GM21526 (cell line): ENCODE measurements at regions not wholly inside any gene's neighbourhood (a gene's known extent, or its start where the extent isn't known, plus 50 kb on each side); places are given as distances from the start of the nearest gene placed in this dataset.
"Not testable (repeated sequence)": the region's sequence is repeated elsewhere in the genome, so short reads cannot be mapped to it uniquely, and the experiment has no call there.

Experiments used
- ATAC-seq: cut with Tn5 transposase; IDR thresholded peaks from one replicate; pipeline ENCODE4 v1.9.1; 2021; ENCODE audit warnings: moderate library complexity; ENCODE audit not compliant: unreplicated experiment, low FRiP score

DNA sequence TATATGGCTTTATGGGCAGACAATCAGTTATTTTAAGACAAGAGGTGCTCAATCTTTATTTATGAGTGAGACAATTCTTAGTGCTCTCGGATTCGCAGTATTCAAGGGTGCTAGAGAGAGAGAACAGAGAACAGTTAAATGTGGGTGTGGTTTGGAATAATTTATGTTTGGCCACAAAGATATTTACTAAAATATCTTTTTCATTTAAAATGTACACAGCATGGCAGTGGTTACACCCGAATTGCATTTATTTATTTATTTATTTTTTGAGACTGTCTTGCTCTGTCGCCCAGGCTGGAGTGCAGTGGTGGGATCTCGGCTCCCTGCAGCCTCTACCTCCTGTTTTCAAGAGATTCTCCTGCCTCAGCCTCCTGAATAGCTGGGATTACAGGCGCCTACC, 109.2 kb downstream of the CDCA7 start:
- ATAC-seq, result no peak

- no peak for ATAC-seq
Observed at GRCh38 chr2:173467751-173468150, 113.1 kb downstream of the CDCA7 start.

GRCh38 chr2:173468266-173468793, 113.7 kb downstream of the CDCA7 start:
- ATAC-seq, result no peak

GRCh38 chr2:173472112-173472511, 117.4 kb downstream of the CDCA7 start:
- ATAC-seq, result no peak

- no peak for ATAC-seq
Observed at GRCh38 chr2:173483137-173483536, 128.5 kb downstream of the CDCA7 start.

DNA sequence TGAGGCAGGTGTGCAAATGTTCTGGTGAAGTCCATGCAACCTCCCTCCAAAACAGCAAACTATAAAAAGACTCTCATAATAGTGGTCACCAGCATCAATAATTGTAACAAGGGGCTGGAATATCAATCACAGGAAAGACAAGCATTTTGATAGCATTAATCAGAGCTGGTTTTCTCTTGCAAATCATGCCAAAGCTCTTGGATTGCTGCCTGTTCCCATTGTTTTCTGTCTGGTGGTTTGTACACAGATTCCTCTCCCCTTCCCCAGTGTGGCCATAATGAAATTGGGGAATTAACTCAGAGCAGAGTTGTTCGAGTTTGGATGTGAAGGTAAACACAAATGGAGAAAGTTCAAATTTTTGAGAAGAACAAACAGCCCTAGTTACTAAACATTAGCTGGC, 134.2 kb downstream of the CDCA7 start:
- no peak for ATAC-seq

DNA sequence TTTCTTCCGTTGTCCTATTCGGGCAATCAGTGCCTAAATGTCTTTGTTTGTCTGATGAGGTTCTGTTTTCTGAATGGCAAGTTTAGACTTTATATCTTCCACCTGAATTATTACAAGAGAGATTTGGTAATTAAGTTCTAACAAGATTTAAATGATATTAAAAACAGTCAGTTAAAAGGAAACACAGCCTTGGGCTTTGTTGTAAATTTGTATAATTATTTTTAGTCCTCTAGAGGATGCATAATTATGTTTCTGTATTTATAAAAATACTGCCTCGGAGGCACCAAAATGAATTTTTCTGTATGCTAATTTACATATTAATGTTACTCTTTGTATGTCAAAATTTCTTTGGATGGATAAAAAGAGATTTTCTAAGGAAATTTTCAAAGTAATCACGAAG, 136.7 kb downstream of the CDCA7 start:
- ATAC-seq, result no peak

DNA sequence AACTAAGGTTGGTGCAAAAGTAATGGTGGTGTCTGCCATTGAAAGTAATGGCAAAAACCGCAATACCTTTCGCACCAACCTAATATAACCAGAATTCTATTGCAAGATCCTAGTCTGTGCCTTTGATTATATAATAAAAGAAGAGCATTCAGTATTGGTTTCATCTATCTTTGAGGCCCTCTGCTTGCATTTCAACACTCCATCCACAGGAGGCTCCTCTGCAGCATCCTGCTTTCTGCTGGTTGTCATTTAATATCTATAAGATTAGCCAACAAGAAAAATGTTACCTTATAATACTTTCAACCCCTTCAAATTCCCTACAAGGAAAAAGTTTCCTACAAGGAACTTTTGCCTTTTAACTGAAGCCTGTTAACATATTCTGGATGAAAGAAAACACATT, 139.2 kb downstream of the CDCA7 start:
- ATAC-seq, result no peak

DNA sequence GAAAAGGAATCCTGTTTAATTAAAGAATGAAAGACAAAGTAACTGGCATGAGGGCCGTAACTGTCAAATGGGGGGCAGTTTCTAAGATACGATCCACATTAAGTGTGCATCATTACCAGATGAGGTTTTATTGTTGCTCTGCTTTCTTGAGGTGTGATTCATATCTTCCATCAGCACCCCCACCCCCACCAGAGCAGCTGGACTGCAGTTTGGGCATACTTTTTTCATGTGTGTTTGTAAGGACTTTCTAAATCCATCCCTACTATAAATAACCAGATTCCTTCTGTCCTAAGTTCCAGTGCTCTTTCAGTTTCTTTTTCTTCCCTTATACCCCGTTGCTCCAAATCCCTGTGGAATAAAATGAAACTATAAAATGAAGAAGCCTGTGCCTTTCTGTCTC, 142.1 kb downstream of the CDCA7 start:
- no peak for ATAC-seq

DNA sequence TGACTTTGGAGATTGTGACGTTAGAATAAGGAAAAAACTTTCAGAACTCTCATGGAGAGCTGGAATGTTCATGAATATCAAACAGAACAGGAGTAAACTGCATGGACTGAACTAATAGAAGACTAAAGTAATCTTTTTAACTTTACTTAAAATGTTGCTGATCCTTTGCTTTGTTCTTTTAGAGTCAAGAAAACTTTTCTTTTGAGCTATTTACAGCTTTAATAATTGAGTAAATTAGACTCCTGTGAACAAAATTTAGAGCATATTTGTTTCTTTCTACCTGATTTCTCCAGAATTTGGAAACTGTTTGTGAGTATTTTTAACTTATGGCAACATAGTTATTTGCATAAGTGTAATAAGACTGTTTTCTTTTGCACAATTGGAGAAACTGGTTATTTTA, 146.3 kb downstream of the CDCA7 start:
- no peak for ATAC-seq

DNA sequence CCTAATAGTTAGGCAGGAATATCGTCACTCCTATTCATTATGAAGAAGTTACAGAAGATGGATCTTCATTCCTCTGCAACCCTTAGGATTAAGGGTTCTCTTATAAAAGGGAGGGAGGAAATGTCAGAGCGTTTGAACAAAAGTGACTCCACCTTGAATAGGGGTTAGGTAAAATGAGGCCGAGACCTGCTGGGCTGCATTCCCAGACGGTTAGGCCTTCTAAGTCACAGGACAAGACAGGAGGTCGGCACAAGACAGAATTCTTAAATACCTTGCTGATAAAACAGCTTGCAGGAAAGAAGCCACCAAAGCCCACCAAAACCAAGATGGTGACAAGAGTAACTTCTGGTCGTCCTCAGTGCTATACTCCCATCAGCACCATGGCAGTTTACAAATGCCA, 147.6 kb downstream of the CDCA7 start:
- no peak for ATAC-seq

GRCh38 chr2:173511357-173511756, 156.7 kb downstream of the CDCA7 start:
- no peak for ATAC-seq

GRCh38 chr2:173511942-173512341, 157.3 kb downstream of the CDCA7 start:
- ATAC-seq, result no peak

- ATAC-seq, result no peak
Observed at GRCh38 chr2:173513107-173513727, 158.5 kb downstream of the CDCA7 start.

- ATAC-seq, result no peak
Observed at GRCh38 chr2:173520918-173521317, 166.2 kb downstream of the CDCA7 start.

DNA sequence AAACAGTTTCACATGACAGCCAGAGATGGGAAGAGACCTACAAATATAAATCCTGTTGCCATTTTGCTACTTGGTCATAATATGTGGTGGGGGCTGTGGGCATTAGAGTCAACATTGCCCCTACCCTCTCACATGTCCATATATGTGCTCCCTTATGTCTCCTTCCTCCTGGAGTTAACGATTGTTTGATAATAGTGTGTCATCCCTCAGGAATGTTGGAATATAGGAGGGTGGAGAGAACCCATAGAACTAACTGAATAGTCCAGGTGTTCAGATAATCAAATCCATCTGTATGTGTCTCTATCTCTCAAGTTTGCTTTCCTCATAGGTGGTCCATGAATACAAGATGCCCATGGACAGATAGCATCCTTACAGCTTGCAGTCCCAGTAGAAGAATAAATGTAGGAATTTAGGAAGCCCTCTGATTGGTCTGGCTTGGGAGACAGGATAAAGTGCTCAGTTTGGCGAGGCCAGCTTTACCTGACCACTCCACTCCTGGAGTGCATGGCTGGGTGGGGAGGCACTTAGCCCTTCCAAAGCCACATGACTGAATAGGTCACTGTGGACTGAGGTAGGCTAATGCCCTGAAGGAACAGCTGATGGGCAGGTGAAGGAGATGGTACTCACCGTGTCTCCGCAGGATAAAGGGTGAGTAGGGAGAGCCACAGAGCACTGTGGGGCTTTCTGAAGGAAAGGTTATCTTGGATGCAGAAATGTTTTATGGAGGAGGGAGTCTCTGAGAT, 166.9 kb downstream of the CDCA7 start:
- no peak for ATAC-seq

GRCh38 chr2:173523497-173523896, 168.8 kb downstream of the CDCA7 start:
- no peak for ATAC-seq

DNA sequence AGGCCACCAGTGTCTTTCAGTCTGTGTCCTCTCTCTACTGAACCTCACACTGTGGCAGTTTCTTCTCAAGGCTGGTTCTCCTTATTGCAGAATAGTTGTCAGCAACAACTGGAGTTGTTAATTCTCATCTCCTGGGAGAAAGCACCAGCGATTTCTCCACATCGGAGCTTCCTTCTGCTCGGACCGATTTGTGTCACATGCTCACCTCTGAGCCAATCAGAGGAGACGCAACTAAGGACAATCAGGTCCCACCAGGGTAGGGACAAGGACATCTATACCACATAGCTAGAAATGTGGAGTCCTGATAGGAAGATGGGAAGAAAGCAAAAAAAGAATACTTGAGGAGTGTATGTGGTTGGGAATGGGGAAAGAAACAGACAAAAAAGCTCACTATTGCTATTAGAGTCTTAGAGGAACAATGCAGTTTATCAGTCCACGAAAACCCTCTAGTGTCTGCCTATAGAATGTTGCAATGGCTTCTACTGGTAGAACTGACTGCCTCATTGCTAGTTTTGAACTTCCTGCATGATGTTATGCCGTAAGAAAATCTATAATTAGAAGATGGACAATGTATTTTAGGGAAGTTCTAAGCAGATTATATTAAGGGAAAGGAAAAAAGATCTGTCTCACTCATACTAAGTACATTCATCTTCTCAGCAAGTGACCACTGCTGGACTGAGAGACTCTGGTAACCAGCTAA, 169.7 kb downstream of the CDCA7 start:
- ATAC-seq, result no peak

DNA sequence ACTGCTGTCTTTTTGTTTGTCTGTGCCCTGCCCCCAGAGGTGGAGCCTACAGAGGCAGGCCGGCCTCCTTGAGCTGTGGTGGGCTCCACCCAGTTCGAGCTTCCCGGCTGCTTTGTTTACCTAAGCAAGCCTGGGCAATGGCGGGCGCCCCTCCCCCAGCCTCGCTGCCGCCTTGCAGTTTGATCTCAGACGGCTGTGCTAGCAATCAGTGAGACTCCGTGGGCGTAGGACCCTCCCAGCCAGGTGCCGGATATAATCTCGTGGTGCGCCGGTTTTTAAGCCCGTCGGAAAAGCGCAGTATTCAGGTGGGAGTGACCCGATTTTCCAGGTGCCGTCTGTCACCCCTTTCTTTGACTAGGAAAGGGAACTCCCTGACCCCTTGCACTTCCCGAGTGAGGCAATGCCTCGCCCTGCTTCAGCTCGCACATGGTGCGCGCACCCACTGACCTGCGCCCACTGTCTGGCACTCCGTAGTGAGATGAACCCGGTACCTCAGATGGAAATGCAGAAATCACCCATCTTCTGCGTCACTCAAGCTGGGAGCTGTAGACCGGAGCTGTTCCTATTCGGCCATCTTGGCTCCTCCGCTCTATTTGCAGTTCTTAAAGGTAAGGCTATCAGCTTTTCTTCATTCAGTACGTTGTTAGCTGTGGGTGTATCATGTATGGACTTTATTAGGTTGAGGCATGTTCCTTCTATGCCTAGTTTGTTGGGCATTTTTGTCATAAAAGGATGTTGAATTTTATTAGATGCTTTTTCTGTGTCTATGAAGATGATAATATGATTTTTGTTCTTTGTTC, 178.3 kb downstream of the CDCA7 start:
- not testable (repeated sequence) for ATAC-seq

DNA sequence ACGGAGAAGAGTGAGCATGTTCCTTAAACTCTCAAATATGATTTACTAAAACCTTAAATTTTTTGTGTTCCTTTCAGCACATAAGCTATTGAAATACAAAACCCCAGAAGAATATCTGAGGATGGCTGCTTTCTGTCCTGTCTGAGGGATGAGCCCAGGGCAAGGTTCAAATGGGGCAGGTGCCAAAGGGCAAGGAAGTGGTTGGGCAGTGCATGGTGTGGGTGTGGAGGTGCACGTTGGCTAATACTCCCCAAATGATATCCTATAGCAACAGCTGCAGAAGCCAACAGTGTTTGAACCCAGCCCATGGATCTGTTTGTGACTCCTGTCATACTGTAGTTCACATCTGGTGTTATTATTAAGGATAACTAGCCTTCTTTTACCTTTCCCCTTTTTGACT, 183.0 kb downstream of the CDCA7 start:
- ATAC-seq, result no peak

DNA sequence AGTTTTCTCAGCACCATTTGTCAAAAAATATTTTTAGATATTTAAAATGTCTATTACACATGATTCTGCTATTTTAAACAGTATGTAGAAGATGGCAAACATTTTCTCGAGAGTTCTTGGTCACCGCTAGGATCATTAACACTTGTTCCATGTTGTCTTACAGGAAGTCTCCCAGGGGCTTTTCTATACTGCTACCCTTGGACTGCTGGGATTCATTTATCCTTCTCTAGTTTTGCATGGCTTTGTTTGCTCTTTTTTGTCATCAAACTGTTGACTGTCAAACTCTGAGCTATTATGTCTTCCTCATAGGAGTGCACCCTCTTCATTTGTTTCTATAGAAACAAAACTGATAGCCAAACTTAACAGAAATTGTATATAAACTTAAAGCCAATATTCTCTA, 184.9 kb downstream of the CDCA7 start:
- ATAC-seq, result no peak
